CD4-positive, alpha-beta T cell (primary cell): ENCODE measurements at regions not wholly inside any gene's neighbourhood (a gene's known extent, or its start where the extent isn't known, plus 50 kb on each side); places are given as distances from the start of the nearest gene placed in this dataset.

Experiments
- ATAC-seq: fragments of 200-7000 bp; cut with Tn5 transposase; one replicate; pipeline ENCODE4 v1.10.0; 2022; ENCODE audit warnings: mild to moderate bottlenecking; ENCODE audit not compliant: poor library complexity
- CTCF ChIA-PET: fragments of 350-600 bp; sonication (Branson Sonifier 250); formaldehyde crosslinking; loops from one replicate; lab custom pipeline; 2021; ENCODE audit warnings: antibody characterized with exemption, inconsistent platforms; lab: Charles Lee
- POLR2A ChIA-PET: fragments of 350-600 bp; sonication (Branson Sonifier 250); formaldehyde crosslinking; loops from one replicate; lab custom pipeline; 2021; ENCODE audit warnings: antibody characterized with exemption, inconsistent platforms; lab: Charles Lee
- DNase-seq, 14 experiments: peaks; one replicate each; pipeline ENCODE4 v3.0.0-alpha.2; 2013 to 2020; ENCODE audit warnings: mixed read lengths in 2 of 14
- H3K27ac ChIP-seq, 2 donors: one replicate each; pipeline versions ENCODE4 v1.5.1 to v1.7.0; 2013; ENCODE audit warnings: low read length in 2 of 2, low read depth in 1 of 2, mild to moderate bottlenecking in 1 of 2
- H3K27me3 ChIP-seq, 2 experiments: 1 replicate in 1 of 2; 2 replicates in 1 of 2; pipeline versions ENCODE4 v1.6.1 to v1.7.0; 2013; ENCODE audit warnings: low read length in 2 of 2, control low read depth in 1 of 2, mild to moderate bottlenecking in 1 of 2, moderate library complexity in 1 of 2; ENCODE audit not compliant: insufficient read depth in 2 of 2, control insufficient read depth in 1 of 2
- H3K36me3 ChIP-seq: one replicate; pipeline ENCODE4 v1.6.1; 2013; ENCODE audit warnings: low read length, control low read depth; ENCODE audit not compliant: insufficient read depth
- H3K4me1 ChIP-seq: one replicate; pipeline ENCODE4 v1.6.1; 2013; ENCODE audit warnings: low read length, control low read depth; ENCODE audit not compliant: insufficient read depth
- H3K4me3 ChIP-seq: one replicate; pipeline ENCODE4 v1.5.1; 2013; ENCODE audit warnings: mild to moderate bottlenecking, low read length, moderate library complexity
- H3K9me3 ChIP-seq, 2 experiments: 1 replicate in 1 of 2; 2 replicates in 1 of 2; pipeline versions ENCODE4 v1.6.1 to v1.7.0; 2013; ENCODE audit warnings: low read length in 2 of 2, mild to moderate bottlenecking in 2 of 2, control low read depth in 1 of 2, moderate library complexity in 1 of 2; ENCODE audit not compliant: control insufficient read depth in 1 of 2, insufficient read depth in 1 of 2
- H3K27ac Mint-ChIP-seq: one replicate; pipeline ENCODE4 v1.8.0; 2020; ENCODE audit warnings: mixed read lengths
- H3K27me3 Mint-ChIP-seq: one replicate; pipeline ENCODE4 v1.8.0; 2021; ENCODE audit warnings: mixed read lengths
- H3K36me3 Mint-ChIP-seq: one replicate; pipeline ENCODE4 v1.8.0; 2021; ENCODE audit warnings: low read depth, mixed read lengths
- H3K4me1 Mint-ChIP-seq: one replicate; pipeline ENCODE4 v1.8.0; 2021; ENCODE audit warnings: low read depth, mixed read lengths
- H3K4me3 Mint-ChIP-seq: one replicate; pipeline ENCODE4 v1.8.0; 2020; ENCODE audit warnings: mild to moderate bottlenecking, mixed read lengths
- H3K9me3 Mint-ChIP-seq: one replicate; pipeline ENCODE4 v1.8.0; 2020; ENCODE audit warnings: mixed read lengths
- intact Hi-C, 2 experiments: fragments of 100-400 bp; cut with DNase I in 1 of 2; cut with micrococcal nuclease in 1 of 2; formaldehyde crosslinking; loops; one replicate each; pipeline versions ENCODE4 v1.15.1 to v1.9.0; 2023 to 2025; cut with DNase I, micrococcal nuclease
- TF ChIP-seq, protein P1 (sequence below): fragments of 200-600 bp; IDR thresholded peaks from one replicate; pipeline ENCODE4 v1.8.0; 2022; ENCODE audit warnings: antibody characterized with exemption, mild to moderate bottlenecking

DNA sequence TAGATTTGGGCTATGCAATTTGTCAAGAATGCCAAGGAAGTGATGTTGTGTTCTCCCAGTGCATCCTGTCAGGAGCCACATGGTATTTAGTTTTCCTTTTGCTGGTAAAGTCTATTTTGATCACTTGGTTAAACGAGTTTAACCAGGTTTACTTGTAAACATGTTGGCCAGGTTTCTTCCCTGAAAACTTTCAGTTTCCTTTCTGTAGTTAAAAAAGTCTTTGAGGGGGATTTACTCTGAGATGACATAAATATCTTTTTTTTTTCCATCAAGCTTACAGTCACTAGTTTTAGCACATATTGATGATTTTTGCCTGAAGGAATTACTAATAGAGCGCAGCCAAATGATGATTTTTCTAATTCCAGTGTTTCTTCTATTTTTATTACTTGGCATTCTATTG, 320.5 kb downstream of the PHF14 start:
- ChIA-PET POLR2A (no interaction called here), CTCF (no interaction called here)
- H3K36me3 ChIP-seq: no peaks in the 10 kb centered on the region
- no peaks in the 10 kb centered on the region for H3K9me3 Mint-ChIP-seq
- TF ChIP-seq, protein P1, sequence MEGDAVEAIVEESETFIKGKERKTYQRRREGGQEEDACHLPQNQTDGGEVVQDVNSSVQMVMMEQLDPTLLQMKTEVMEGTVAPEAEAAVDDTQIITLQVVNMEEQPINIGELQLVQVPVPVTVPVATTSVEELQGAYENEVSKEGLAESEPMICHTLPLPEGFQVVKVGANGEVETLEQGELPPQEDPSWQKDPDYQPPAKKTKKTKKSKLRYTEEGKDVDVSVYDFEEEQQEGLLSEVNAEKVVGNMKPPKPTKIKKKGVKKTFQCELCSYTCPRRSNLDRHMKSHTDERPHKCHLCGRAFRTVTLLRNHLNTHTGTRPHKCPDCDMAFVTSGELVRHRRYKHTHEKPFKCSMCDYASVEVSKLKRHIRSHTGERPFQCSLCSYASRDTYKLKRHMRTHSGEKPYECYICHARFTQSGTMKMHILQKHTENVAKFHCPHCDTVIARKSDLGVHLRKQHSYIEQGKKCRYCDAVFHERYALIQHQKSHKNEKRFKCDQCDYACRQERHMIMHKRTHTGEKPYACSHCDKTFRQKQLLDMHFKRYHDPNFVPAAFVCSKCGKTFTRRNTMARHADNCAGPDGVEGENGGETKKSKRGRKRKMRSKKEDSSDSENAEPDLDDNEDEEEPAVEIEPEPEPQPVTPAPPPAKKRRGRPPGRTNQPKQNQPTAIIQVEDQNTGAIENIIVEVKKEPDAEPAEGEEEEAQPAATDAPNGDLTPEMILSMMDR: no peak
- intact Hi-C loops: no loop called here
- DNase-seq: no peak
- H3K27ac ChIP-seq: no peak overlapping the region
- H3K27me3 Mint-ChIP-seq: no peaks in the 10 kb centered on the region
- H3K4me3 ChIP-seq: no peak overlapping the region
- no peaks in the 10 kb centered on the region for H3K4me1 ChIP-seq
- no peak overlapping the region for H3K4me3 Mint-ChIP-seq
- H3K27ac Mint-ChIP-seq: no peak overlapping the region
- H3K4me1 Mint-ChIP-seq: no peaks in the 10 kb centered on the region
- H3K27me3 ChIP-seq: no peaks in the 10 kb centered on the region
- no peaks in the 10 kb centered on the region for H3K36me3 Mint-ChIP-seq
- ATAC-seq: no peak
- H3K9me3 ChIP-seq: no peaks in the 10 kb centered on the region

DNA sequence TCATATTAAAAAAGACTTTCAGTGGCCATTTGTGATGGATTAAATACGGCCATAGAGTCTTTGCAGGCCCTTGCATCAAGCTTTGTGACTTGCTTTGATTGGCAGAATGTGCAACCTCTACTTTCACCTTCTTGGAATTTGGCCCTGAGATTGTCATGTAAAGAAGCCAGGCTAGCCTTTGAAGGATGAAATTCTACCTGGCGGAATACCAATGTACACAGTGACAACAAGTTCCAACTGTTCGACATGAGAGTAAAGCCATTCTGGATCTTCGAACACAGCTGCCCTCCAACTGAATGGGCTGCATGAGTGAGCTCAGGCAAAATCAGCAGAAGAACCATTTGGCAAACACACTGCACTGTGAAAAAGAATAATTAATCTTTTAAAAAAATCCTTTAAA, 321.3 kb downstream of the PHF14 start:
- H3K4me1 Mint-ChIP-seq: no peaks in the 10 kb centered on the region
- no peaks in the 10 kb centered on the region for H3K9me3 Mint-ChIP-seq
- POLR2A ChIA-PET: no interaction called here
- intact Hi-C loops: no loop called here
- no peaks in the 10 kb centered on the region for H3K9me3 ChIP-seq
- no peak overlapping the region for H3K4me3 ChIP-seq
- no peak overlapping the region for H3K27ac Mint-ChIP-seq
- CTCF ChIA-PET: no interaction called here
- H3K27ac ChIP-seq: no peak overlapping the region
- ATAC-seq (no peak), DNase-seq (no peak)
- no peaks in the 10 kb centered on the region for H3K36me3 Mint-ChIP-seq
- TF ChIP-seq, protein P1: no peak
- H3K27me3 Mint-ChIP-seq: no peaks in the 10 kb centered on the region
- no peaks in the 10 kb centered on the region for H3K4me1 ChIP-seq
- no peaks in the 10 kb centered on the region for H3K36me3 ChIP-seq
- no peaks in the 10 kb centered on the region for H3K27me3 ChIP-seq
- no peak overlapping the region for H3K4me3 Mint-ChIP-seq

DNA sequence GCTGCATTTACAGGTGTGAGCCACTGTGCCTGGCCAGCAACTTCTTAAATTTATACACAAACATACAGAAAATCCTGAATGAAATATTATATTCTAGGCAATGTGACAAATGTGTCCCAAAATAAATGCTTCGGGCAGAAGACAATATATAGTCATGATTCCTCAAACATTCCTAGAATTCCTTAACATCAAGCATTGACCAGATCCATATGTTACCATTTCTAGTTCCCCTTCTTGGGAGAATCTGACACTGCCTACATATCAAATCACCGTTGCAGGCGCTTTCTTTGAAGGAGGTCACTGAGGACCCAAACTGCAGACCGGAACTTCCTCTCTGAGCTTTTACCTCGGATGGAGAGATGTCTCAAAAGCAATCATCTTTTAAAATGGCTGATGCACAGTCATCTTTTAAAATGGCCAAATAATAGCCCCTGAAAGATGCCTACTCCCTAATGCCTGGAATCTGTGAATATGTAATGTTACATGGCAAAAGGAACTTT, 323.5 kb downstream of the PHF14 start:
- no peak overlapping the region for H3K4me3 ChIP-seq
- no peaks in the 10 kb centered on the region for H3K36me3 ChIP-seq
- no peak for ATAC-seq
- Mint-ChIP-seq H3K9me3 (no peaks in the 10 kb centered on the region), H3K4me3 (no peak overlapping the region), H3K36me3 (no peaks in the 10 kb centered on the region), H3K4me1 (no peaks in the 10 kb centered on the region), H3K27ac (no peak overlapping the region), H3K27me3 (no peaks in the 10 kb centered on the region)
- no peak overlapping the region for H3K27ac ChIP-seq
- ChIA-PET CTCF (no interaction called here), POLR2A (no interaction called here)
- H3K4me1 ChIP-seq: no peaks in the 10 kb centered on the region
- H3K9me3 ChIP-seq: no peaks in the 10 kb centered on the region
- TF ChIP-seq, protein P1: no peak
- intact Hi-C loops: no loop called here
- no peak for DNase-seq
- no peaks in the 10 kb centered on the region for H3K27me3 ChIP-seq
